ENCODE measurements at regions not wholly inside any gene's neighbourhood (a gene's known extent, or its start where the extent isn't known, plus 50 kb on each side); places are given as distances from the start of the nearest gene placed in this dataset.

GRCh38 chr6:4488389-4488788 is 287.8 kb upstream of the CDYL start:
- H3K4me3 ChIP-seq (ENCODE audit: low read depth, low read length) = no peak overlapping the region
- TF ChIP-seq CTCF (IDR thresholded peaks at IDR 0.05; ENCODE audit: insufficient read depth, low read length) = no peak
- no peak for DNase-seq (ENCODE audit: low read depth)

DNA sequence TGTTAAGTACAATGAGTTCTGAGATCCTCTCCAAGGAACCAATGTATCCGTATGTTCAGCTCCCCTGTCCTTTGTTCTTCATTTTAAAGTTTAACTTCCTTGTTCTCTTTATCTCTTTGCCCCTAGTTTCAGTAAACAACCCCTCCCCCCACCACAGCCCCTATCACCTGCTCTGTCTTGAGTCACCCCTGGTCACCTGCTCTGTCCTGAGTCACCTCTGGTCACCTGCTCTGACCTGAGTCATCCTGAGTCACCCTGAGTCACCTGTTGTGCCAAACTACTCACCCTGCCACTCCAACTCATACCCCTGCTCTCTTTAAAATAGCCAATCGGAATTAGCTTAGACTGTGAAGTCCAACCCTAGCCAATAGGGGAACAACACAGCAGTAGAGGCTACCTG is 288.7 kb upstream of the CDYL start:
- no peak overlapping the region for H3K4me3 ChIP-seq (ENCODE audit: low read depth, low read length)
- TF ChIP-seq CTCF (IDR thresholded peaks at IDR 0.05; ENCODE audit: insufficient read depth, low read length) = no peak
- DNase-seq (ENCODE audit: low read depth) = no peak

DNA sequence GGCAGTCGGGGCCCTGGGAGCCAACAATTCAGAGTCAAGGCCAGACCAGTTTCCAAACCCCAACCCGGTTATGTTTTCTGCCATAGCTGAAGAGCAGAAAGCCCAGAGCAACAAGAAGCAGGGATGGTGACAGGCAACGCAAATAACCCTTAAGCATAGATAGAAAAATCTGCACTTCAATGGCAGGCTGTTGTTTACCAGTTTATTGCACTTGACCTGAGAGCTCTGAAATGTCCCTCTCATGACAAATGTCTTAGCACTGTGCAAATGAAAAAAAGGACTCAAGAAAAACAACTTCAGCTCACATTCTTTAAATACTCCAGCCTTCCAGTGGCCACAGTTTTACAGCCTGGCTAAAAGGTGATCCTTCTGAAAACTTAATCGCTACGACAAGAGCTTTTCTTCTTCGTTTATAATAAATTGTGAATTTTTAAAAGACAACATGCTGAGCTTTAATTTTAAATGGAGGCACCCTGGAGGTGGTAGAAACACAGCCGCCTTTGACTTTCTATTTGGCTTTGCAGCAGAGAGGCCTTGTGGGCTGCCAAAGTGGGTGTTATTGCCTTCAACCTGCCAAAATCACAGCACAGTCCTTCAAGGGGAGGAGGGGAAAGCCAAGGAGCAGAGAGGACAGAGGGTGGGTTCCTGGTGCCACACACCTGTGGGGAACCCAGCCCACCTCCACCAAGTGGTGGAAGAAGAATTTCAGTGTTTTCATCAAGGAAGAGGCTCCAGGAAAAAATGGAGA is 289.5 kb upstream of the CDYL start:
- TF ChIP-seq CTCF (IDR thresholded peaks at IDR 0.05; ENCODE audit: insufficient read depth, low read length) = no peak
- no peak for DNase-seq (ENCODE audit: low read depth)

DNA sequence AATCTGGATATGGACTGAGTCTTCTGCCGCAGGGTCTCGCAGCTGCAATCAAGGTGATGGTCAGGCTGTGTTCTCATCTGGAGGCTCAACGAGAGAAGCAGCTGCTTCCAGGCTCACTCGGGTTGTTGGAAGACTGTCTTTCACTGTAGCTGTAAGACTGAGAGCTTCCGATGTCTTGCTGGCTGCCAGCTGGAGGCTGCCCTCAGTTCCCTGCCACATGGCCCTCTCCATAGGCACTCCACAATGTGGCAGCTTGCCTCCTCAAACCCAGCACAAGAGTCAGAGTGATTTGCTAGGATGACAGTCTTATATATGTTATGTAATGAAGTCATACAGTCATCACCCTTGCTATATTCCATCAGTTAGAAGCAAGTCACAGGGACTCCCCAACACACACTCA is 290.5 kb upstream of the CDYL start:
- H3K4me3 ChIP-seq (ENCODE audit: low read depth, low read length) = no peak overlapping the region
- no peak for DNase-seq (ENCODE audit: low read depth)
- no peak for TF ChIP-seq CTCF (IDR thresholded peaks at IDR 0.05; ENCODE audit: insufficient read depth, low read length)

More for the DNA sequence above, 289.5 kb upstream of the CDYL start:
- no peak overlapping the region for H3K4me3 ChIP-seq (ENCODE audit: low read depth, low read length)

- no peak for DNase-seq (ENCODE audit: low read depth)
- no peak overlapping the region for H3K4me3 ChIP-seq (ENCODE audit: low read depth, low read length)
- no peak for TF ChIP-seq CTCF (IDR thresholded peaks at IDR 0.05; ENCODE audit: insufficient read depth, low read length)
Measured at GRCh38 chr6:4482461-4482860, 293.7 kb upstream of the CDYL start.

DNA sequence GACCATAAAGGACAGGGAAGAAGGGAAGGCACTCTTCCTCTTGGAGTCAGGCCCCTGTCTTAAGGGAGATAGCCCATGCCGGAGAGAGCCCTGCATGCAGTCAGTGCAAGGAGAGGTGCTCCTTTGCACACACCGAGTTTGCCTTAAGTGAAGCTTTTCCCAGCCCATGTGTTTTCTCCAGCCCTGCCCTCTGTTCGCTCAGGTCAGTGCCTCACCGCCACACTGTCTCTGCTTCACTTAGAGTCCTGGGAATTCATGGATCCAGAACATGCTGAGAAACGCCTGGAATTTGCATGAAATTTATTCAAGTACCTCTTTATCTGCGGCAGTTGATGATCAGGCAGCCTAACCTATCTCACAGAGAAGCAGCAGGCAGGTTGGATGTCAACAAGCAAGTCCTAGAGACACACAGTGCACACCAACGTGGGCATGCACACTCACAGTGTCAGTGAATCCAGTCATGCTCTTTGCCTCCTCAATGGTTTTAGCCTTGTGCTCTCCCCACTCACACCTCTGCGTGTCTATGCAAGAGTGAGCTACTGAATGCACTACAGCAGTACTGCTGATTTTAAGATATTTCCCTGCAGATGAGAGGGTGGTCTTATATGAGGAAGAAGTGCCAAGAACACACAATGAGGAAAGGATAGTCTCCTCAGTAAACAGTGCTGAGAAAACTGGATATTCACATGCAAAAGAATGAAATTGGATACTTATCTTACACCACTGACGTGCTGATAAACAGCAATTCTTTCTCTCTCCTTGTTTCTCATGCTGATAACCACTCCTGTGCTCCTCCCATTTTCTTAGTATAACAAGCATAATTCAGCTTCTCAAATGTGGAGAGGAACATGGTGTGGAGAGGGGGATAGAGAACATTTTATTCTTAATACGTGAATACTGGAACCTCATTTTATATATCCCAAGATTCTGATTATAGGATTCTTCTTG is 295.1 kb upstream of the CDYL start:
- peak; percentile 35 for DNase-seq (ENCODE audit: low read depth)
- no peak overlapping the region for H3K4me3 ChIP-seq (ENCODE audit: low read depth, low read length)
- no peak for TF ChIP-seq CTCF (IDR thresholded peaks at IDR 0.05; ENCODE audit: insufficient read depth, low read length)

Data from fibroblast of the aortic adventitia (primary cell).